Hepatocyte (in vitro differentiated cells): ENCODE measurements at regions not wholly inside any gene's neighbourhood (a gene's known extent, or its start where the extent isn't known, plus 50 kb on each side); places are given as distances from the start of the nearest gene placed in this dataset.

Source experiments
- DNase-seq: peaks from one replicate; pipeline ENCODE4 v3.0.0-alpha.2; 2016; ENCODE audit warnings: low spot score
- H2AFZ ChIP-seq: fragments of 200-600 bp; sonication (generic); 2 replicates; pipeline ENCODE4 v1.6.0; 2016; ENCODE audit warnings: antibody characterized with exemption, mild to moderate bottlenecking
- H3K27ac ChIP-seq: fragments of 200-600 bp; sonication (generic); 2 replicates; pipeline ENCODE4 v1.5.1; 2016; ENCODE audit warnings: mild to moderate bottlenecking
- H3K27me3 ChIP-seq: fragments of 200-600 bp; sonication (generic); 2 replicates; pipeline ENCODE4 v1.6.1; 2016
- H3K36me3 ChIP-seq: fragments of 200-600 bp; sonication (generic); replicated peaks from 2 replicates; pipeline ENCODE4 v1.5.1; 2016; ENCODE audit warnings: low read depth; ENCODE audit not compliant: insufficient read depth
- H3K4me1 ChIP-seq: fragments of 200-600 bp; sonication (generic); 2 replicates; pipeline ENCODE4 v1.5.1; 2016; ENCODE audit warnings: mild to moderate bottlenecking, moderate library complexity; ENCODE audit not compliant: insufficient read depth
- H3K4me2 ChIP-seq: fragments of 200-600 bp; sonication (generic); 2 replicates; pipeline ENCODE4 v1.6.0; 2016
- H3K4me3 ChIP-seq: fragments of 200-600 bp; sonication (generic); 2 replicates; pipeline ENCODE4 v1.5.1; 2016; ENCODE audit warnings: mild to moderate bottlenecking
- H3K79me2 ChIP-seq: fragments of 200-600 bp; sonication (generic); 2 replicates; pipeline ENCODE4 v1.6.0; 2017; ENCODE audit warnings: mild to moderate bottlenecking
- H3K9me2 ChIP-seq: fragments of 200-600 bp; sonication (generic); replicated peaks from 2 replicates; pipeline ENCODE4 v1.6.0; 2017; ENCODE audit warnings: mild to moderate bottlenecking; ENCODE audit not compliant: insufficient read depth
- H3K9me3 ChIP-seq: fragments of 200-600 bp; sonication (generic); 2 replicates; pipeline ENCODE4 v1.5.1; 2016; ENCODE audit warnings: low read depth, mild to moderate bottlenecking
- H4K20me1 ChIP-seq: fragments of 200-600 bp; sonication (generic); 2 replicates; pipeline ENCODE4 v1.6.0; 2016; ENCODE audit warnings: mild to moderate bottlenecking; ENCODE audit not compliant: insufficient read depth, poor library complexity, severe bottlenecking
- CTCF ChIP-seq: fragments of 200-600 bp; sonication (generic); IDR thresholded peaks from 2 replicates; pipeline ENCODE4 v1.5.1; 2016; ENCODE audit warnings: antibody characterized with exemption, mild to moderate bottlenecking; ENCODE audit not compliant: poor library complexity
- EZH2 ChIP-seq: fragments of 200-600 bp; sonication (generic); IDR thresholded peaks from 2 replicates; pipeline ENCODE4 v1.6.1; 2016; ENCODE audit warnings: antibody characterized with exemption, mild to moderate bottlenecking, borderline replicate concordance
- EZH2phosphoT487 ChIP-seq: fragments of 200-600 bp; sonication (generic); IDR thresholded peaks from one replicate; pipeline ENCODE4 v1.6.1; 2018; ENCODE audit warnings: antibody characterized with exemption, mild to moderate bottlenecking, low read depth, moderate library complexity; ENCODE audit not compliant: unreplicated experiment, severe bottlenecking
- WGBS: methylation state at CpG from one replicate; pipeline ENCODE4 v1.1.6; 2016; ENCODE audit warnings: low lambda C conversion rate; ENCODE audit errors: missing lambda C conversion rate; 5-methylcytosine and 5-hydroxymethylcytosine counted together

GRCh38 chr15:66877477-66878271, 175.6 kb downstream of the SMAD6 start:
- Histone ChIP-seq H3K79me2 (no peaks in the 10 kb centered on the region), H3K9me3 (no peaks in the 10 kb centered on the region), H3K9me2 (no peaks in the 10 kb centered on the region), H2AFZ (no peak overlapping the region), H3K4me3 (no peak overlapping the region), H3K27ac (no peak overlapping the region), H3K36me3 (no peaks in the 10 kb centered on the region), H3K27me3 (no peaks in the 10 kb centered on the region), H4K20me1 (no peaks in the 10 kb centered on the region), H3K4me2 (no peak overlapping the region), H3K4me1 (peaks cover 6% of the 10 kb centered on the region)
- 84% methylated on average over 8 of the region's 9 CpGs for WGBS
- TF ChIP-seq EZH2phosphoT487, result no peak
- TF ChIP-seq CTCF, result no peak
- no peak for TF ChIP-seq EZH2
- DNase-seq, result no peak

- no peak for DNase-seq
Measured at GRCh38 chr15:66878761-66879160, 176.7 kb downstream of the SMAD6 start.

GRCh38 chr15:66879531-66880368, 177.7 kb downstream of the SMAD6 start:
- WGBS, result 81% methylated on average over 8 of the region's 8 CpGs
- Histone ChIP-seq H2AFZ (no peak overlapping the region), H3K36me3 (no peaks in the 10 kb centered on the region), H3K4me2 (no peak overlapping the region), H3K4me3 (no peak overlapping the region), H3K9me3 (no peaks in the 10 kb centered on the region), H3K9me2 (no peaks in the 10 kb centered on the region), H4K20me1 (no peaks in the 10 kb centered on the region), H3K79me2 (no peaks in the 10 kb centered on the region), H3K27me3 (no peaks in the 10 kb centered on the region), H3K4me1 (peaks cover 11% of the 10 kb centered on the region), H3K27ac (no peak overlapping the region)
- no peak for DNase-seq
- no peak for TF ChIP-seq CTCF
- TF ChIP-seq EZH2phosphoT487, result no peak
- no peak for TF ChIP-seq EZH2

More at GRCh38 chr15:66878761-66879160, 176.7 kb downstream of the SMAD6 start:
- no peak overlapping the region for H3K27ac ChIP-seq
- H3K9me2 ChIP-seq, result no peaks in the 10 kb centered on the region
- H3K36me3 ChIP-seq, result no peaks in the 10 kb centered on the region
- WGBS, result 83% methylated on average over 4 of the region's 4 CpGs
- H3K4me2 ChIP-seq, result no peak overlapping the region
- H4K20me1 ChIP-seq, result no peaks in the 10 kb centered on the region
- no peak for TF ChIP-seq EZH2phosphoT487
- no peak for TF ChIP-seq EZH2
- TF ChIP-seq CTCF, result no peak
- H3K4me1 ChIP-seq, result peaks cover 11% of the 10 kb centered on the region
- no peak overlapping the region for H2AFZ ChIP-seq
- H3K27me3 ChIP-seq, result no peaks in the 10 kb centered on the region
- H3K9me3 ChIP-seq, result no peaks in the 10 kb centered on the region
- no peak overlapping the region for H3K4me3 ChIP-seq
- no peaks in the 10 kb centered on the region for H3K79me2 ChIP-seq
